HepG2 (cell line): ENCODE measurements at regions not wholly inside any gene's neighbourhood (a gene's known extent, or its start where the extent isn't known, plus 50 kb on each side); places are given as distances from the start of the nearest gene placed in this dataset.

Experiments
- CTCF ChIP-seq: sonication (generic); formaldehyde crosslinking; IDR thresholded peaks from 2 replicates; pipeline ENCODE4 v1.5.0; 2020; ENCODE audit warnings: mild to moderate bottlenecking, missing genetic modification reagents, moderate library complexity
- GABPB1 ChIP-seq: IDR thresholded peaks from 2 replicates; pipeline ENCODE4 v1.6.1; 2016; ENCODE audit warnings: mild to moderate bottlenecking, missing genetic modification reagents, moderate library complexity, missing compliant biosample characterization
- KDM2A ChIP-seq: sonication (generic); formaldehyde crosslinking; IDR thresholded peaks from 2 replicates; pipeline ENCODE4 v1.4.0; 2020; ENCODE audit warnings: low read depth, missing genetic modification reagents, borderline replicate concordance
- KLF13 ChIP-seq: sonication (generic); formaldehyde crosslinking; IDR thresholded peaks from 2 replicates; pipeline ENCODE4 v1.4.0; 2020; ENCODE audit warnings: mild to moderate bottlenecking, missing genetic modification reagents
- POLR2AphosphoS5 ChIP-seq: IDR thresholded peaks from 2 replicates; pipeline ENCODE4 v1.6.1; 2012; ENCODE audit warnings: low read depth, low read length
- REST ChIP-seq, 2 experiments: IDR thresholded peaks; 2 replicates each; pipeline ENCODE4 v1.6.1; 2011 to 2012; ENCODE audit warnings: low read length in 2 of 2, borderline replicate concordance in 1 of 2, low read depth in 1 of 2, mild to moderate bottlenecking in 1 of 2, moderate library complexity in 1 of 2
- SKI ChIP-seq: fragments of 450-650 bp; IDR thresholded peaks from one replicate; pipeline ENCODE4 v1.6.1; 2018; ENCODE audit warnings: mild to moderate bottlenecking; ENCODE audit not compliant: partially characterized antibody
- TAF1 ChIP-seq: sonication (generic); formaldehyde crosslinking; IDR thresholded peaks from 2 replicates; pipeline ENCODE4 v1.4.0; 2020; ENCODE audit warnings: missing genetic modification reagents
- TBL1XR1 ChIP-seq: fragments of 150-350 bp; IDR thresholded peaks from 2 replicates; pipeline ENCODE4 v1.6.1; 2014; ENCODE audit warnings: borderline replicate concordance, low read length; ENCODE audit not compliant: partially characterized antibody
- TCF7L2 ChIP-seq: IDR thresholded peaks from 2 replicates; pipeline ENCODE4 v1.6.1; 2011; ENCODE audit warnings: mild to moderate bottlenecking, low read depth, low read length, moderate library complexity
- ZBTB33 ChIP-seq: sonication (generic); formaldehyde crosslinking; IDR thresholded peaks from 2 replicates; pipeline ENCODE4 v1.4.0; 2020; ENCODE audit warnings: missing genetic modification reagents
- ZBTB46 ChIP-seq: sonication (generic); formaldehyde crosslinking; IDR thresholded peaks from 2 replicates; pipeline ENCODE4 v1.4.0; 2020; ENCODE audit warnings: mild to moderate bottlenecking, missing genetic modification reagents, borderline replicate concordance
- ZNF253 ChIP-seq: sonication (generic); formaldehyde crosslinking; IDR thresholded peaks from 2 replicates; pipeline ENCODE4 v1.8.0; 2022; ENCODE audit warnings: mild to moderate bottlenecking, missing genetic modification reagents, borderline replicate concordance

- TF ChIP-seq ZBTB33 (CRISPR knock-in tag) (no peak), POLR2AphosphoS5 (no peak), ZNF253 (CRISPR knock-in tag) (no peak), ZBTB46 (CRISPR knock-in tag) (no peak), CTCF (CRISPR knock-in tag) (no peak), TCF7L2 (no peak), TAF1 (CRISPR knock-in tag) (no peak), SKI (no peak), KDM2A (CRISPR knock-in tag) (no peak), REST (IDR thresholded peaks at IDR 0.05; ENCODE audit: borderline replicate concordance in 1 of 2, low read depth in 1 of 2, low read length in 2 of 2) (no peak), KLF13 (no peak), TBL1XR1 (no peak), GABPB1 (no peak)
Observed at GRCh38 chr5:86896916-86897315, 279.2 kb downstream of the COX7C start.
